OCI-LY7 (cell line): ENCODE measurements at regions not wholly inside any gene's neighbourhood (a gene's known extent, or its start where the extent isn't known, plus 50 kb on each side); places are given as distances from the start of the nearest gene placed in this dataset.

Experiments
- CTCF ChIP-seq: fragments of 200-600 bp; sonication (generic); conservative IDR thresholded peaks from 2 replicates; pipeline ENCODE4 v1.5.1; 2014; ENCODE audit warnings: mild to moderate bottlenecking, antibody characterized with exemption, low read length, moderate library complexity, mixed read lengths
- EZH2phosphoT487 ChIP-seq: fragments of 200-600 bp; sonication (generic); IDR thresholded peaks from 2 replicates; pipeline ENCODE4 v1.6.1; 2018; ENCODE audit warnings: low read depth, borderline replicate concordance, mild to moderate bottlenecking, mixed run types, antibody characterized with exemption, low read length, moderate library complexity, mixed read lengths

- TF ChIP-seq CTCF, result no peak
- no peak for TF ChIP-seq EZH2phosphoT487
These were observed 485.2 kb downstream of the DCDC2C start for GRCh38 chr2:4188561-4188960.
